Ishikawa (cell line): ENCODE measurements at regions not wholly inside any gene's neighbourhood (a gene's known extent, or its start where the extent isn't known, plus 50 kb on each side); places are given as distances from the start of the nearest gene placed in this dataset.

Experiments used
- CEBPB ChIP-seq: IDR thresholded peaks from 2 replicates; pipeline ENCODE4 v1.6.1; 2012
- CREB1 ChIP-seq: IDR thresholded peaks from 2 replicates; pipeline ENCODE4 v1.6.1; 2012; ENCODE audit warnings: low read depth
- EGR1 ChIP-seq: IDR thresholded peaks from 2 replicates; pipeline ENCODE4 v1.6.1; 2012
- EP300 ChIP-seq: IDR thresholded peaks from 2 replicates; pipeline ENCODE4 v1.6.1; 2012; ENCODE audit warnings: borderline replicate concordance
- FOXM1 ChIP-seq: IDR thresholded peaks from 2 replicates; pipeline ENCODE4 v1.6.1; 2012; ENCODE audit warnings: low read depth, borderline replicate concordance
- NFIC ChIP-seq: IDR thresholded peaks from 2 replicates; pipeline ENCODE4 v1.6.1; 2012
- RAD21 ChIP-seq: IDR thresholded peaks from 2 replicates; pipeline ENCODE4 v1.6.1; 2012; ENCODE audit warnings: low read depth
- TAF1 ChIP-seq: IDR thresholded peaks from 2 replicates; pipeline ENCODE4 v1.6.1; 2012; ENCODE audit warnings: low read depth, mild to moderate bottlenecking
- TCF12 ChIP-seq: IDR thresholded peaks from 2 replicates; pipeline ENCODE4 v1.6.1; 2012; ENCODE audit warnings: low read depth
- TEAD4 ChIP-seq: IDR thresholded peaks from 2 replicates; pipeline ENCODE4 v1.6.1; 2012
- YY1 ChIP-seq: IDR thresholded peaks from 2 replicates; pipeline ENCODE4 v1.6.1; 2012; ENCODE audit warnings: low read depth
- ZBTB7A ChIP-seq: IDR thresholded peaks from 2 replicates; pipeline ENCODE4 v1.6.1; 2012; ENCODE audit warnings: low read depth
- TF ChIP-seq, protein P1 (sequence below): IDR thresholded peaks from 2 replicates; pipeline ENCODE4 v1.6.1; 2012
- TF ChIP-seq, protein P2 (sequence below): IDR thresholded peaks from 2 replicates; pipeline ENCODE4 v1.6.1; 2012
- TF ChIP-seq, protein P3 (sequence below): IDR thresholded peaks from 2 replicates; pipeline ENCODE4 v1.6.1; 2012; ENCODE audit warnings: low read depth, mild to moderate bottlenecking

DNA sequence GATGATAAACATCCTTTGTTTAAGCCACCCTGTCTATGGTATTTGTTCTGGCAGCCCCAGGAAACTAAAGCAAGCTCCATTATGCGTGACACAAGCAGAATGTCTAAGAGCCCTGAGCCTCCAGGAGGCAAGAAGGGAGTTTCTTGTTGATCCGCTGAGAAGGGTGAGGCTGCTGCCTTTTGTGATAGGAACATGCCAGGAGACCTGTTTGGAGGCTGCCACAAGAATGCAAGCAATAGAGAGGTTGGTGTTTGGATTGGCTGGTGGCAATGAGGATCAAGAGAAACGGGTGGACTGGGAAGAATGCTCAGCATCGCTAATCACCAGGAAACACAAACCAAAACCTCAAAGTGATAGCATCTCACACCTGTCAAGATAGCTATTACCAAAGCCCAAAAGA is 104.8 kb downstream of the ASB7 start:
- TF ChIP-seq, protein P1, sequence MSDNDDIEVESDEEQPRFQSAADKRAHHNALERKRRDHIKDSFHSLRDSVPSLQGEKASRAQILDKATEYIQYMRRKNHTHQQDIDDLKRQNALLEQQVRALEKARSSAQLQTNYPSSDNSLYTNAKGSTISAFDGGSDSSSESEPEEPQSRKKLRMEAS, result no peak
- TF ChIP-seq CEBPB, result no peak
- no peak for TF ChIP-seq EGR1
- TF ChIP-seq, protein P2, sequence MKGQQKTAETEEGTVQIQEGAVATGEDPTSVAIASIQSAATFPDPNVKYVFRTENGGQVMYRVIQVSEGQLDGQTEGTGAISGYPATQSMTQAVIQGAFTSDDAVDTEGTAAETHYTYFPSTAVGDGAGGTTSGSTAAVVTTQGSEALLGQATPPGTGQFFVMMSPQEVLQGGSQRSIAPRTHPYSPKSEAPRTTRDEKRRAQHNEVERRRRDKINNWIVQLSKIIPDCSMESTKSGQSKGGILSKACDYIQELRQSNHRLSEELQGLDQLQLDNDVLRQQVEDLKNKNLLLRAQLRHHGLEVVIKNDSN, result no peak

DNA sequence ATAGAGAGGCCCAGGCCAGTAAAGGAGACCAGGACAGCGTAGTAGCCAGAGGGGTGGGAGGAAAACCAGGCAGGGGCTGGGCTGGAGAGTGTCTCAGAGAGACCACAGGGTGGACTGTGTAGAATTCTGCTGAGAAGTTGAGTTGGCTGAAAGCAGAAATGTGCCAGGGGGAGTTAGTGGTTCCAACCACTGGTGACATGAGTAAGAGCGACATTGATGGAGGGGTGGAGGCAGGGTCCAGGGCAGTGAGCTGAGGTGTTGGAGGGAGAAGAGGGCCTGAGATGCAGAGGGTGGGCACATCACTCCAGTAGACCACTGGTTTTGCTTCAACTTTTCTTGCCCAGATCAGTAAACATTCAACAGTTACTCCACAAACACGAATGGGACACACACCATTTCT is 106.5 kb downstream of the ASB7 start:
- TF ChIP-seq FOXM1 (no peak), EGR1 (no peak), EP300 (no peak), RAD21 (no peak), TEAD4 (no peak), TCF12 (no peak), TAF1 (no peak)
- TF ChIP-seq, protein P1, result no peak
- TF ChIP-seq, protein P3, sequence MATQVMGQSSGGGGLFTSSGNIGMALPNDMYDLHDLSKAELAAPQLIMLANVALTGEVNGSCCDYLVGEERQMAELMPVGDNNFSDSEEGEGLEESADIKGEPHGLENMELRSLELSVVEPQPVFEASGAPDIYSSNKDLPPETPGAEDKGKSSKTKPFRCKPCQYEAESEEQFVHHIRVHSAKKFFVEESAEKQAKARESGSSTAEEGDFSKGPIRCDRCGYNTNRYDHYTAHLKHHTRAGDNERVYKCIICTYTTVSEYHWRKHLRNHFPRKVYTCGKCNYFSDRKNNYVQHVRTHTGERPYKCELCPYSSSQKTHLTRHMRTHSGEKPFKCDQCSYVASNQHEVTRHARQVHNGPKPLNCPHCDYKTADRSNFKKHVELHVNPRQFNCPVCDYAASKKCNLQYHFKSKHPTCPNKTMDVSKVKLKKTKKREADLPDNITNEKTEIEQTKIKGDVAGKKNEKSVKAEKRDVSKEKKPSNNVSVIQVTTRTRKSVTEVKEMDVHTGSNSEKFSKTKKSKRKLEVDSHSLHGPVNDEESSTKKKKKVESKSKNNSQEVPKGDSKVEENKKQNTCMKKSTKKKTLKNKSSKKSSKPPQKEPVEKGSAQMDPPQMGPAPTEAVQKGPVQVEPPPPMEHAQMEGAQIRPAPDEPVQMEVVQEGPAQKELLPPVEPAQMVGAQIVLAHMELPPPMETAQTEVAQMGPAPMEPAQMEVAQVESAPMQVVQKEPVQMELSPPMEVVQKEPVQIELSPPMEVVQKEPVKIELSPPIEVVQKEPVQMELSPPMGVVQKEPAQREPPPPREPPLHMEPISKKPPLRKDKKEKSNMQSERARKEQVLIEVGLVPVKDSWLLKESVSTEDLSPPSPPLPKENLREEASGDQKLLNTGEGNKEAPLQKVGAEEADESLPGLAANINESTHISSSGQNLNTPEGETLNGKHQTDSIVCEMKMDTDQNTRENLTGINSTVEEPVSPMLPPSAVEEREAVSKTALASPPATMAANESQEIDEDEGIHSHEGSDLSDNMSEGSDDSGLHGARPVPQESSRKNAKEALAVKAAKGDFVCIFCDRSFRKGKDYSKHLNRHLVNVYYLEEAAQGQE, result no peak

DNA sequence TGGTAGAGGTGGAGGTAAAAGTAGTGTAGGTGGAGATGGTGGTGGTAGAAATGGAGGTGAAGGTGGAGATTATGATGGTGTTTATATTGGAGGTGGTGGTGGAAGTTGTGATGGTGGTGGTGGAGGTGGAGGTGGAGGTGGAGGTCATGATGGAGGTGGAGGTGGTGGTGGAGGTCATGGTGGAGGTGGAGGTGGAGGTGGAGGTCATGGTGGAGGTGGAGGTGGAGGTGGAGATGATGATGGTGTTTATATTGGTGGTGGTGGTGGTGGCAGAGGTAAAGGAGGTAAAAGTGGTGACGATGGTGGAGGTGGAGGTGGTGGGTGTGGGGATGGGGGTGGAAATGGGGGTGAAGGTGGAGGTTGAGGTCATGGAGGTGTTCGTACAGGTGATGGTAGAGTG is 107.8 kb downstream of the ASB7 start:
- TF ChIP-seq FOXM1 (no peak), EP300 (no peak), YY1 (no peak), CREB1 (no peak), EGR1 (no peak), NFIC (no peak), TEAD4 (no peak), TCF12 (no peak)
- TF ChIP-seq, protein P2, result no peak

DNA sequence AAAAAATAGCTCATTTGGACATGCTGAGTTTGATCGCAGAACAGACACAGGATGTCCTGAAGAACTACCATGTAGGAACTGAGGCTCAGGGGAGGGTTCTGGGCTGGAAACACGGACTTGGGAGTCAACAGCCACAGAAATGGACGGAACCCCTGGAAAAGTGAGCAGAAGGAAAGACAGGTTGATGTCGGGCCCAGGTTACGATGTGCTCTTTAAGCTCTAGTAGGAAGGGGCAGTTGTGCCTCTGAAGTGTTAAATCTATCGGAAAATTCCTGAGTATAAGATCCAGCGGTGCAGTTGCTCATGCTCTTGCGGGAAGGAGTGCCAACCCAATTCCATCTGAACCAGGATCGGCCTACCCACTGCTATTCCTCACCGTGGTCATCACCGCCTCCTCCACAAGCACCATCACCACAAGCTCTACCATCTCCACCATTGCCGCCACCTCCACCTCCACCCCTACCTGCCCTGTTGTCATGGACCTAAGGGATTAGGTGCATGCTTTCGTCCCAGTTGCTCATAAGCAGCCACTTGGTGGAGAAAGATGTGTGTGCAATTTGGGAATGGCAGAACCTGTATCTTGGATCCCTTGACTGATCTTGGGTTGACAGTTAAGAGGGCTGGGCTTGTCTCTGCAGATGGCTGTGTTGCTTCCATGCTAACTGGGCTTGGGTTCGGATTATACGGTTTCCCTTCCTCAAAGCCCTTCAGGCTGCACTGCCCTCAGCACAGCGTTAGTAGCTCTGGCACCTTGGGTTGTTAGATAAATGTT is 108.5 kb downstream of the ASB7 start:
- TF ChIP-seq, protein P1, result no peak
- TF ChIP-seq ZBTB7A, result no peak
- TF ChIP-seq TEAD4, result no peak
- TF ChIP-seq RAD21, result no peak
- no peak for TF ChIP-seq TAF1
- no peak for TF ChIP-seq NFIC
- no peak for TF ChIP-seq YY1

DNA sequence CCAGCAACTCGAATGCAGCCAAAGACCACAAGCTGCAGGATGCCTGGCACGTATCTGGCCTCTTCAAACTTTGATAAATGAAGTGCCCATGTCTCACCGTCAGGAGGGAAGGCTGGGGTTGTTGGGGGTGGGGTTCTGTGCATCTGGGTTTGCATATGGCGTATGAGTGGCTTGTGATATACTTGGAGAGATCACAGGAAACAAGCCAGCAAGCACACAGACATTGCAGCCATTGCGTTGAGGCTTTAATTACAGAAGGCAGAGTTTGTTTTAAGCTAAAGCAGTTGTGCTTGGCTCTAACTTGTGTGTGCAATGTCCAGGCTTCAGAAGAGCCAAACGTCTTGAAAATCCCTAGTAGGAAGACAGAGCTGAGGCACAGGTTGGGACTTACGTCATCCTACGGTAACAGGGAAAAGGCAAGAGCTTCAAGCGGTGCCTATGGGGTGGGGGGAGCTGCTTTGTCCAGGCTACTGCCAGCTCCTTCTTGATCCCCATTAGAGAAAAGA is 109.2 kb downstream of the ASB7 start:
- no peak for TF ChIP-seq YY1
- TF ChIP-seq NFIC, result no peak
- TF ChIP-seq, protein P2, result no peak
- no peak for TF ChIP-seq TCF12
- no peak for TF ChIP-seq CREB1
- TF ChIP-seq ZBTB7A, result no peak
- TF ChIP-seq, protein P3, result no peak
- TF ChIP-seq, protein P1, result no peak
- no peak for TF ChIP-seq TAF1
- TF ChIP-seq EP300, result no peak
- no peak for TF ChIP-seq RAD21
- no peak for TF ChIP-seq EGR1
- no peak for TF ChIP-seq FOXM1
- TF ChIP-seq TEAD4, result no peak
